HG02759 (cell line): ENCODE measurements at regions not wholly inside any gene's neighbourhood (a gene's known extent, or its start where the extent isn't known, plus 50 kb on each side); places are given as distances from the start of the nearest gene placed in this dataset.

Experiments used
- ATAC-seq: cut with Tn5 transposase; IDR thresholded peaks from one replicate; pipeline ENCODE4 v1.9.1; 2021; ENCODE audit warnings: mild to moderate bottlenecking, moderate library complexity; ENCODE audit not compliant: unreplicated experiment

GRCh38 chr11:42545954-42546353 lies 765.8 kb upstream of the API5 start:
- no peak for ATAC-seq

GRCh38 chr11:42552786-42553185 lies 759.0 kb upstream of the API5 start:
- ATAC-seq, result no peak

GRCh38 chr11:42555190-42555589 lies 756.6 kb upstream of the API5 start:
- ATAC-seq, result no peak

- ATAC-seq, result no peak
Measured at GRCh38 chr11:42571131-42571877, 740.5 kb upstream of the API5 start.

- ATAC-seq, result no peak
Measured at GRCh38 chr11:42571878-42572610, 739.8 kb upstream of the API5 start.

- ATAC-seq, result no peak
Measured at GRCh38 chr11:42576318-42576717, 735.5 kb upstream of the API5 start.

- no peak for ATAC-seq
Measured at GRCh38 chr11:42589286-42589685, 722.5 kb upstream of the API5 start.

GRCh38 chr11:42591841-42592240 lies 720.0 kb upstream of the API5 start:
- ATAC-seq, result no peak

GRCh38 chr11:42593441-42593840 lies 718.4 kb upstream of the API5 start:
- ATAC-seq, result no peak

GRCh38 chr11:42595876-42596275 lies 715.9 kb upstream of the API5 start:
- no peak for ATAC-seq

GRCh38 chr11:42596576-42597145 lies 715.1 kb upstream of the API5 start:
- ATAC-seq, result no peak

GRCh38 chr11:42598341-42598740 lies 713.5 kb upstream of the API5 start:
- no peak for ATAC-seq

GRCh38 chr11:42620796-42621195 lies 691.0 kb upstream of the API5 start:
- ATAC-seq, result no peak

GRCh38 chr11:42625757-42626665 lies 685.8 kb upstream of the API5 start:
- no peak for ATAC-seq

GRCh38 chr11:42631220-42631843 lies 680.5 kb upstream of the API5 start:
- no peak for ATAC-seq

GRCh38 chr11:42646959-42647358 lies 664.8 kb upstream of the API5 start:
- no peak for ATAC-seq

GRCh38 chr11:42647993-42648392 lies 663.8 kb upstream of the API5 start:
- no peak for ATAC-seq

- no peak for ATAC-seq
Measured at GRCh38 chr11:42651621-42652020, 660.2 kb upstream of the API5 start.

GRCh38 chr11:42657169-42657568 lies 654.6 kb upstream of the API5 start:
- ATAC-seq, result no peak

- no peak for ATAC-seq
Measured at GRCh38 chr11:42661942-42662341, 649.9 kb upstream of the API5 start.
